ENCODE measurements at regions not wholly inside any gene's neighbourhood (a gene's known extent, or its start where the extent isn't known, plus 50 kb on each side); places are given as distances from the start of the nearest gene placed in this dataset.

DNA sequence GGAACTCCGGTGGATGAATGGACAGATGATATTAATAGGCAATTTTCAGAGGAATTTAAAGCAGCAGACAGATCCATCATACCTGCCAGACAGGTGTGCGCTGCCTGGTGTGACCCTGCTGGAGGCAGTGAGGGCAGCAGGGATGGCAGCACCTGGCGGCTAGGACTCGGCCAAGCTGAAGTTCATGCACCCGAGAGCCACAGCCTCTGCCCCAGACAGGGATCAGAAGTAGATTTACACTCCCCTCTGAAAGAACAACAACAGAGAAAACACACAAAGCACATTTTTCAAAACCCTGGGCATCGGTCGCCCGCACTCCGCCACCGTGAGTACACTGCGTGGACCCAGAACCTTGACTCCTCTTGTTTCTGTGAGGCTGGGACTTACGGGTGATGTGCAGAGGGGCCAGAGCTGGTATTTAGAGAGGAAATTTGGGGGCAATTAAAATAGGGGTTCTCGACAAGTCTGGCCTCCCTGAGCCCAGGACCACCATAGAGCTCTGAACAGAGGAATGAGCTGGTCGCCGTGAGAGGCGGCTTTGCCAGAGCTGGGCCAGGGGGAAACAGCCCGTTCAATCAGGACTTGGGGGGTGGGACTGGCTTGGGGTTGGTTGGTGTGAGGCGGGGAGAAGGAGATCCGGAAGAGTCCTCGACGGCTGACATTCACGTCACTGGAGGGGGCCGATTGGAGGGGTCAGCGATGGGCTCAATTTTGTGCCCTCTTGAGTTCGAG lies 101.0 kb downstream of the METRNL start:
- peaks cover 6% of the 10 kb centered on the region for H3K36me3 Mint-ChIP-seq (ENCODE audit: unreplicated experiment)
- no peaks in the 10 kb centered on the region for H3K27me3 Mint-ChIP-seq (ENCODE audit: unreplicated experiment)
- H3K4me3 Mint-ChIP-seq (ENCODE audit: unreplicated experiment) = no peak overlapping the region
- H3K27ac Mint-ChIP-seq (ENCODE audit: unreplicated experiment) = no peak overlapping the region
- no peaks in the 10 kb centered on the region for H3K9me3 Mint-ChIP-seq (ENCODE audit: unreplicated experiment)
- H3K4me1 Mint-ChIP-seq (ENCODE audit: unreplicated experiment) = peaks cover 33% of the 10 kb centered on the region
- peak; percentile 59 for DNase-seq (ENCODE audit: extremely low spot score, unreplicated experiment)
- TF ChIP-seq, protein P1, sequence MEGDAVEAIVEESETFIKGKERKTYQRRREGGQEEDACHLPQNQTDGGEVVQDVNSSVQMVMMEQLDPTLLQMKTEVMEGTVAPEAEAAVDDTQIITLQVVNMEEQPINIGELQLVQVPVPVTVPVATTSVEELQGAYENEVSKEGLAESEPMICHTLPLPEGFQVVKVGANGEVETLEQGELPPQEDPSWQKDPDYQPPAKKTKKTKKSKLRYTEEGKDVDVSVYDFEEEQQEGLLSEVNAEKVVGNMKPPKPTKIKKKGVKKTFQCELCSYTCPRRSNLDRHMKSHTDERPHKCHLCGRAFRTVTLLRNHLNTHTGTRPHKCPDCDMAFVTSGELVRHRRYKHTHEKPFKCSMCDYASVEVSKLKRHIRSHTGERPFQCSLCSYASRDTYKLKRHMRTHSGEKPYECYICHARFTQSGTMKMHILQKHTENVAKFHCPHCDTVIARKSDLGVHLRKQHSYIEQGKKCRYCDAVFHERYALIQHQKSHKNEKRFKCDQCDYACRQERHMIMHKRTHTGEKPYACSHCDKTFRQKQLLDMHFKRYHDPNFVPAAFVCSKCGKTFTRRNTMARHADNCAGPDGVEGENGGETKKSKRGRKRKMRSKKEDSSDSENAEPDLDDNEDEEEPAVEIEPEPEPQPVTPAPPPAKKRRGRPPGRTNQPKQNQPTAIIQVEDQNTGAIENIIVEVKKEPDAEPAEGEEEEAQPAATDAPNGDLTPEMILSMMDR (IDR thresholded peaks at IDR 0.05) = no peak

GRCh38 chr17:83180996-83181481 lies 101.6 kb downstream of the METRNL start:
- H3K4me1 Mint-ChIP-seq (ENCODE audit: unreplicated experiment) = peaks cover 28% of the 10 kb centered on the region
- peaks cover 6% of the 10 kb centered on the region for H3K36me3 Mint-ChIP-seq (ENCODE audit: unreplicated experiment)
- no peaks in the 10 kb centered on the region for H3K27me3 Mint-ChIP-seq (ENCODE audit: unreplicated experiment)
- TF ChIP-seq, protein P1 (IDR thresholded peaks at IDR 0.05) = no peak
- no peak overlapping the region for H3K4me3 Mint-ChIP-seq (ENCODE audit: unreplicated experiment)
- no peak overlapping the region for H3K27ac Mint-ChIP-seq (ENCODE audit: unreplicated experiment)
- DNase-seq (ENCODE audit: extremely low spot score, unreplicated experiment) = peak; percentile 51
- H3K9me3 Mint-ChIP-seq (ENCODE audit: unreplicated experiment) = no peaks in the 10 kb centered on the region

DNA sequence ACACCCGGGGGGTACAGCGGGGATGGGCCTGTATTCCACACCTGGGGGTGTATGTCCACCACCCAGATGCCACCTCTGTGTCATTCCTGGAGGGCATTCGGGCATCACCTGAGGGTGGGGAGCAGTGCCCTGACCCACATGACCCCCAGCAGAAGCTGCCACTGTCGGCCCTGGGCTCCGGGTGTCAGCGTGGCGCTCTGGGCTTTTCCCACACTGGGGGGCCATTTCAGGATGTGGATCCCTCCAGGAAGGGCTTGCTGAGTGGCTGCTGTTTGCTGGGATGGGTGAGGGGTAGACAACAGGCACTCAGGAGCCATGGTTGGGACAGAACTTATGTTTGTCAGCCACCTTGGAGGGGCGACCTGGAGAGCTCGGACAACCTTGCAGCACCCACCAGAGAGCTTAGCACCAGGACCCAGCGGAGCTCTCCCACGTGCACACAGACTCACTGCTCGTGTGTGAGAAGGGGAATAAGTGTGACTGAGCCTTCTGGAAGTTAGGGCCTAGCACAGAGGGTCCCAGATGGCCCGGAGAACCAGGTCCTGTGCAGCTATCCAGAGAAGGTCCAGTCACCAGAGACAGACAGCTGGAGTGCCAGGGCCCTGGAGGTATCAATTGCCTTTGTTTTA lies 102.7 kb downstream of the METRNL start:
- Mint-ChIP-seq H3K27me3 (ENCODE audit: unreplicated experiment) (no peaks in the 10 kb centered on the region), H3K4me1 (ENCODE audit: unreplicated experiment) (peaks cover 26% of the 10 kb centered on the region), H3K4me3 (ENCODE audit: unreplicated experiment) (no peak overlapping the region), H3K9me3 (ENCODE audit: unreplicated experiment) (no peaks in the 10 kb centered on the region), H3K27ac (ENCODE audit: unreplicated experiment) (peak overlapping the region; percentile 79), H3K36me3 (ENCODE audit: unreplicated experiment) (peaks cover 6% of the 10 kb centered on the region)
- DNase-seq (ENCODE audit: extremely low spot score, unreplicated experiment) = peak; percentile 71
- TF ChIP-seq, protein P1 (IDR thresholded peaks at IDR 0.05) = no peak

GRCh38 chr17:83182620-83183101 lies 103.3 kb downstream of the METRNL start:
- Mint-ChIP-seq H3K9me3 (ENCODE audit: unreplicated experiment) (peaks cover under 1% of the 10 kb centered on the region), H3K4me3 (ENCODE audit: unreplicated experiment) (no peak overlapping the region), H3K27me3 (ENCODE audit: unreplicated experiment) (no peaks in the 10 kb centered on the region), H3K4me1 (ENCODE audit: unreplicated experiment) (peaks cover 26% of the 10 kb centered on the region), H3K36me3 (ENCODE audit: unreplicated experiment) (peaks cover 4% of the 10 kb centered on the region), H3K27ac (ENCODE audit: unreplicated experiment) (peak overlapping the region; percentile 79)
- TF ChIP-seq, protein P1 (IDR thresholded peaks at IDR 0.05) = no peak
- DNase-seq (ENCODE audit: extremely low spot score, unreplicated experiment) = peak; percentile 81
